HG03135 (cell line): ENCODE measurements at regions not wholly inside any gene's neighbourhood (a gene's known extent, or its start where the extent isn't known, plus 50 kb on each side); places are given as distances from the start of the nearest gene placed in this dataset.

Source experiments
- ATAC-seq: cut with Tn5 transposase; IDR thresholded peaks from one replicate; pipeline ENCODE4 v1.9.1; 2021; ENCODE audit warnings: mild to moderate bottlenecking, moderate library complexity; ENCODE audit not compliant: unreplicated experiment

- peak; percentile 93 for ATAC-seq
Measured at GRCh38 chr2:234308813-234309195, 188.1 kb downstream of the ARL4C start.

- no peak for ATAC-seq
Measured at GRCh38 chr2:234308073-234308812, 188.6 kb downstream of the ARL4C start.

GRCh38 chr2:234307322-234307961 lies 189.4 kb downstream of the ARL4C start:
- ATAC-seq: no peak

- ATAC-seq: no peak
Measured at GRCh38 chr2:234306426-234307173, 190.3 kb downstream of the ARL4C start.

- ATAC-seq: no peak
Measured at GRCh38 chr2:234305846-234306245, 191.0 kb downstream of the ARL4C start.

GRCh38 chr2:234304950-234305349 lies 191.9 kb downstream of the ARL4C start:
- no peak for ATAC-seq

- ATAC-seq: no peak
Measured at GRCh38 chr2:234302664-234302991, 194.3 kb downstream of the ARL4C start.

GRCh38 chr2:234300932-234301823 lies 195.7 kb downstream of the ARL4C start:
- ATAC-seq: no peak

GRCh38 chr2:234300391-234300925 lies 196.4 kb downstream of the ARL4C start:
- ATAC-seq: no peak

- ATAC-seq: no peak
Measured at GRCh38 chr2:234298918-234299317, 198.0 kb downstream of the ARL4C start.

GRCh38 chr2:234296991-234297390 lies 199.9 kb downstream of the ARL4C start:
- no peak for ATAC-seq

- no peak for ATAC-seq
Measured at GRCh38 chr2:234293973-234294372, 202.9 kb downstream of the ARL4C start.

GRCh38 chr2:234292962-234293243 lies 204.0 kb downstream of the ARL4C start:
- no peak for ATAC-seq

- ATAC-seq: peak; percentile 58
Measured at GRCh38 chr2:234292205-234292961, 204.5 kb downstream of the ARL4C start.

GRCh38 chr2:234291765-234292204 lies 205.1 kb downstream of the ARL4C start:
- peak; percentile 17 for ATAC-seq

- ATAC-seq: peak; percentile 51
Measured at GRCh38 chr2:234290671-234291070, 206.2 kb downstream of the ARL4C start.

GRCh38 chr2:234289834-234290590 lies 206.9 kb downstream of the ARL4C start:
- ATAC-seq: no peak

- ATAC-seq: no peak
Measured at GRCh38 chr2:234288974-234289455, 207.9 kb downstream of the ARL4C start.

- ATAC-seq: no peak
Measured at GRCh38 chr2:234287650-234288049, 209.2 kb downstream of the ARL4C start.
